Eye (tissue), 1 donor: ENCODE measurements at regions not wholly inside any gene's neighbourhood (a gene's known extent, or its start where the extent isn't known, plus 50 kb on each side); places are given as distances from the start of the nearest gene placed in this dataset.
A peak's percentile ranks its signal among the peaks of the same experiment; 100 is the strongest.

ENCODE experiments used
- DNase-seq: peaks from one replicate; pipeline ENCODE4 v3.0.0-alpha.2; 2015

DNA sequence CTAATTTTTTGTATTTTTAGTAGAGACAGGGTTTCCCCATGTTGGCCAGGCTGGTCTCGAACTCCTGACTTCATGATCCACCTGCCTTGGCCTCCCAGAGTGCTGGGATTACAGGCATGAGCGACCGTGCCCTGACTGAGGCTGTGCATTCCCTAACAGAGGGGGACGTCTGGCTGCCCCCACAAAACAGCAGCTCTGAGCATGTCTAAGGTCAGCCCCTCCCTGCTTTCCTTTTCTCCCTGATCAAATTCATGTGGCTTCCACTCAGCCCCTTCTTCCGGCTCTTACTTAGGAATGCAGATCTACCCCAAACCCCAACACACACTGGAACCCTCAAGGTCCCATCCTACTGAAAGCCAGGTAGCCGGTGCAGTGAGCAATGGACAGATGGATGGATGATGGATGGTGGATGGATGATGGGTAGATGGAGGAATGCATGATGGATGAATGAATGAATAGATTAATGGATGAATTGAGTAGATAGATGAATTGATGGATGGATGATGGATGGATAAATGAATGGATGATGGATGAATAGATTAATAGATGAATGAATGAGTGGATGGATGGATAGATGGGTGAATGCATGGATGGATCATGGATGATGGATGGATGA is 91.5 kb upstream of the BHLHE23 start:
- DNase-seq: no peak

DNA sequence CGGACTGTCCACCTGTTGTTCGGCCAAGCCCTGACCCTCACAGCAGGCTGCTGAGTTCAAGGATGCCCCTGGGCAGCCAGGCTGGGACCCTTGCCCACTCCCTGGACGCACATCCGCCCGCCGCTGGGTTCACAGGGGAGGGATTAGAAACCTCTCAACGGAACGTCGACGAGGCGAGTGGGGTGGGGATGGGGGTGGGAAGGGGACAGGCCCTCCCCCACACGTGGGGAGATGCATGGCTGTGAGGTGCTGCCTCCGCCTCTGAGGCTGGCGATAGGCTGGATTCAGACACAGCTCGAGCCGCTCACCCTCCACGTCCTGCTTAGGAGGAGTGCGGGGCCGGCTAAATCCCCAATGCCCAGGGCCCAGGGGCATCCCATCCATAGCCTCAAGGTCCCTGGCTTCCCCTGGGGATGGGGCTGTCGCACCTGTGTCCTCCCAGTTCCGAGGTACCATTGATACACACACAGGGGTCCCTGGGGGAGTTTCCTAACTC is 90.6 kb upstream of the BHLHE23 start:
- DNase-seq: no peak

DNA sequence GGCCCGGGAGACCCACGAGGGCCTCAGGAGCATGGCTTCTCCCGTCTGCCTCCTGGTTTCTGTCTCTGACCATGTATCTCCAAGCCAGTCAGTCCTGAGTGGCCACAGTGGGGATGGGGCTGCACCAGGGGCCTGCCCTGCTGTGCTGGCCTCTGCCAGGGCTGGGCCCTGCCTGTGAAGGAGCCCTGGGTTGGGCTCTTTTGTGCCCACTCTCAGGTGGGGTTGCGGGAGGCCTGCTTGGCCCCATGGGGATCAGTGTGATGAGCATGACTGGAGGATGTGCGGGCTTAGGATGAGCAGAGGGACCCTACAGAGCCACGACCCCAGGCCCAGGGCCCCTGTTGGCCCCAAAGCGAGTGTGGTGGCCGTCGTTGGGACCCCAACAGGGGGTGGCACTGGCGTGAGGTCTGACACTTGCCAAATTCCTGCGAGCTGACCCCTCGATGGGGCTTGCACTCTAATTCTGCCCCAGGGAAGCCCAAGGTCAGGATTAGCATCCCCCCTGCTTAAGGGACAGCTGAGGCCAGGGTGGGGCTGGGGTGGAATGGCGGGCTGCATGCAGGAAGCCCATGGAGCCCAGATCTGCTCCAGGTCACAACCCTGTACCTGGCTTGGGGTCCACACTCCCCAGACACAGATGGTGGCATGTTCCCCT is 90.0 kb upstream of the BHLHE23 start:
- no peak for DNase-seq

DNA sequence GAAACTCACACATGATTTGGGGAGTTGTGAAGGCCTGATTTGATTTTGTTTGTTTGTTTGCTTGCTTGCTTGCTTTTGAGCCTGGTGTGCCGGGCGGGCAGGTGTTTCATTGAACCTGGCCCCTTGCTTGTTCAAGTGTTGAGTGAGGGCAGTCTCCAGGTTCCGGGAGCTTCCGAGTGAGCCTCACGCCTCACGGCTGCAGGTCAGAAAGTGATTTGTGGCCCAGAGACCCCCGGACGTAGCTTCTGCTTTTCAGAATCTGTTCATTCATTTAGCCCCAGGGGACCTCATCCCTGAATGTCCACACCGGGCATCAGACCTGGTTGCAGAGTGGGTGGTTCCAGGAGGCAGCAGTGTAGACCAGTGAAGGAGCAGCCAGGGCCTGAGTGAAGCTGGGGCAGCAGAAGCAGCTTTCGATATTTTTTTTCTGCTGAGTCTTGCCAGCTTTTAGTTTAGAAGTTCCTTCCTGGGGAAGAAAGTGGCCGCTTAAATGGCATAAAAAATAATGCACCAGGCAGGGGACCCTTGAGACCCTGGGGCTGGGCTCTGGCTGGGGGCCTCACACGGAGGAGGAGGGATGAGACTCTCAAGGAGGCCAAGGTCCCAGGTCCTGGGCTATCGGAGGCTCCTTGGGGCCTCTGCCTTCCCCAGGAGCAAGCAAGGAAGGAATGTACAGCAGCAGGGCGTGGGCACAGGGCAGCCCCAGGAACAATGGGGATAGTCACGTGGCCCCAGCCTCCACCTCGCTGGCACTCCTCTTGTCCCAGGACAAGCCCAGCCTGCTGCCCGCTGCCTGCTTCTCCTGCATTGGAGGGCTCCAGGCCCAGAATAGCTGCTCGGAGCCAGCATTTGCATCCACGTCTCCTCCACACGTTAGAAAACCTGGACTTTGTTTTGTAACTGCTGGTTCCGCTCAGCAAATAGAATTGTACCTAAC is 89.2 kb upstream of the BHLHE23 start:
- DNase-seq: no peak

DNA sequence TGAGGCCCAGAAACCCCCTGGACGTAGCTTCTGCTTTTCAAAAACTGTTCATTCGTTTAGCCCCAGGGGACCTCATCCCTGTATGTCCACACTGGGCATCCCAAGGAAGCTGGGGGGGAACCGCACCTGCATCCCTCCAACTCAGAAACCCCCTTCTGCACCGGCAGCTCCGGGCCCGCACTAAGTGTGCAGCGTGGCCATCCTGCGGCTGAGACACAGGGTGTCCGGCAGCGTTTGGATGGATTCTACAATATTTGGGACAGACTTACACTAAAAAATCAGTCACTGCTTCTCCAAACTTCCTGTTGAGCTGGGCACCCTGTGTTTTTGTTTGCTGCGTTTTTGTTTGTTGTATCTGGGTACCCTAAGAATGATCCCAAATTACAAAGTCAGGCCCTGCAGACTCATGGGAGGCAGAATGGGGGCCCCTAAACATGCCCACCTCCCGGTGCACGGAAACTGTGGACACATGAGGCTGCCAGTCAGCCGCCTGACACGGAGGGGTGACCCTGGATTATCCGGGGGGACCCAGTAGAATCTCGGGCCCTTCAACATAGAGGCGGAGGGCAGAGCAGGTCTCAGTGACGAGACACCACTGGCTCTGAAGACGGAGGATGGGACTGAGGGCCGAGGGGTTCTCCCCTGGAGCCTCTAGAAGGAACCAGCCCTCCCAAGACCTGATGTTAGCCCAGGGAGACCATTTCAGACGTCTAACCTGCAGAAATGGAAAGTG is 88.2 kb upstream of the BHLHE23 start:
- DNase-seq: no peak

DNA sequence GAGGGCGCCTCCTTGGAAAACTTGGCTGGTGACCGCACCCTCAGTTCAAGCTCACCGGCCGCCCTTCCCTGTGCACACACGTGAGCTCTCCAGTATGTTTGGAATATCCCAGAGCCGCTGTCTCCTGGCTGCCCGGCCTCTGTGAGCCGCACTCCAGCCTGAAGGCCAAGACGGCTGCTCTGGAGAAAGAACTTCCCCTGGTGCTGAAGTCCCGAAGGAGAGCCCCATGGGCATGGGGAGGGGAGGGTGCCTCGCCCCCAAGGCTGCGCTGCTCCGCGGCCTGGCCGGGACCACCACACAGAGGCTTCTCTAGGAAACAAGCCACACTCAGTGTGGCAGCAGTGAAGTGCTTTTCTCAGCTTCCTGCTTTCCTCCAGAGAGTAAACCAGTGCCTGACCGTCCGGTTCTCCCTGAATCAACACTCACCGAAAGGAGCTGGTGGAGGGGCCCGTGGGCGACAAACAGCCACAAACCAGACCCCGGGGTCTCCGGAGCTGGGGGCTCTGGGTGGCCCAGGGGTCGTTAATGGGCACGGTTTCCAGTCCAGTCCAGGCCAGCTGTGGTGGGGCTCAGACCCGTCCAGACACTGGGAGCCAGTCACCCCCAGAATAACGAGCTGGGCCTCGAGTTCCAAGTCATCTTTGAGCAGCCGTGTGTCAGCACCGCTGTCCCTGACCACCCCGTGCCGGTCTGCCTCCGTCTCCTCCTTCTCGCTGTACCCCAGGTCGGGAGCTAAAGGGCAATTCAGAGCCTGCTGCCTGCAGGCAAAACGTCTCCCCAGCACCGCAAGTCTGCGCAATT is 87.4 kb upstream of the BHLHE23 start:
- no peak for DNase-seq

DNA sequence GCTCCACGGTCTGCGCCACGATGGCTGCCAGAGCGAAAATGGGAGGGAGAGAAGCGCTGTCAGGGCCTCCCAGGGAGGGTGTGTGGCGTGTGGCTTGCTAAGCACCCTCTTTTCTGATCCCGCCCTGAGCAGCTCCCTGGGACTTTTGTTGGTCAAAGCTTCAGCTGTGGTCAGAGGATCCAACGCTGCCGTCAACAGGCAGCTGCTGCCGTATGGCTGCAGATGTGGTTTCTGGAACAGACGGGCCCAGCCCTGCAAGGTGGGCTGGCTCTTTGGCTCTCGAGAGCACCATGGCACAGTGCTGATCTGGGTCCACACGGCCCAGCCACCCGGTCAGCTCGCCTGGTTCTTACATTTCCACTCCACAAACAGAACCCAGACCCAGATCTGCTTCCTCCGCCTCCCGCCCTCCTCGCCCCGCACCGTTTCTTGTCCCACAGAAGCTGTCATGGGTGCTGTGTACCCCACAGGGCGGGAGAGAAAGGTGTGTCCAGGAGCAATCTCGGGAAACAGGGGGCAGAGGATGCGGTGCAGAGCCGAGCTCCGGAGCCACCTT is 86.0 kb upstream of the BHLHE23 start:
- DNase-seq: no peak

DNA sequence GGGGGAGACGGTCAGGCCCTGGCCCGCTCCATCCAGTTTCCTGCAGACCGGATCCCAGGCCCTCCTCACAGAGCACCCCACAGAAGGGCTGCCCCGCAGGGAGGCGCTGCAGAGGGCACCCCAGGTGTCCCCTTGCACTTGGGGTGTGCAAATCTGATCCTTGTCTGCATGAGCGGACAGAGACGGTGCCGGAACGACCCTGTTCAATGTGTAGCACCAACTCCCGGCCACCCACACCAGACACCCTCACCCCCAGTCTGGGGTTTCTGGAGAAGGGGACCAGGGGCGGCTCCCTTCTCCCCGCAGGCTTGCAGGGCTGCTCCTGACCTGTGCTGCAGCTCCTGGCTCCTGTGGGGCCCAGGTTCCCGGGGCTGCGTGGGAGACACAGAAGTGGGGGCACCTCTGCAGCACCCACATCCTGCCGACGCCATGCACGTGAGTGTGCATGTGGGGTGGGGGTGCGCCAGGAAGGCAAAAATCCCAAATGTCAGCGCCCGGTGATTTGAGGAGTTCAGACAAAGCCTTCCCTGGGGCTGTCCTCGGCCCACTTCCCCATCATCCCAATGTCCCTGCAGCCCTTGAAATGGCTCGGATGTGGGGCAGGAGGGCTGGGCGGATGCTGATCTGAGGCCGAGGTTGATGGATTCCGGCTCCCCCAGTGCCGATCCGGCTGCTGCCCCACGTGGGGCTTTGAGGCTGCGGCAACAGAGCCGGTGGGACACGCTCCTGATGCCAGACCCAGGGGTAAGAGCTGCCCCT is 85.3 kb upstream of the BHLHE23 start:
- DNase-seq: no peak

DNA sequence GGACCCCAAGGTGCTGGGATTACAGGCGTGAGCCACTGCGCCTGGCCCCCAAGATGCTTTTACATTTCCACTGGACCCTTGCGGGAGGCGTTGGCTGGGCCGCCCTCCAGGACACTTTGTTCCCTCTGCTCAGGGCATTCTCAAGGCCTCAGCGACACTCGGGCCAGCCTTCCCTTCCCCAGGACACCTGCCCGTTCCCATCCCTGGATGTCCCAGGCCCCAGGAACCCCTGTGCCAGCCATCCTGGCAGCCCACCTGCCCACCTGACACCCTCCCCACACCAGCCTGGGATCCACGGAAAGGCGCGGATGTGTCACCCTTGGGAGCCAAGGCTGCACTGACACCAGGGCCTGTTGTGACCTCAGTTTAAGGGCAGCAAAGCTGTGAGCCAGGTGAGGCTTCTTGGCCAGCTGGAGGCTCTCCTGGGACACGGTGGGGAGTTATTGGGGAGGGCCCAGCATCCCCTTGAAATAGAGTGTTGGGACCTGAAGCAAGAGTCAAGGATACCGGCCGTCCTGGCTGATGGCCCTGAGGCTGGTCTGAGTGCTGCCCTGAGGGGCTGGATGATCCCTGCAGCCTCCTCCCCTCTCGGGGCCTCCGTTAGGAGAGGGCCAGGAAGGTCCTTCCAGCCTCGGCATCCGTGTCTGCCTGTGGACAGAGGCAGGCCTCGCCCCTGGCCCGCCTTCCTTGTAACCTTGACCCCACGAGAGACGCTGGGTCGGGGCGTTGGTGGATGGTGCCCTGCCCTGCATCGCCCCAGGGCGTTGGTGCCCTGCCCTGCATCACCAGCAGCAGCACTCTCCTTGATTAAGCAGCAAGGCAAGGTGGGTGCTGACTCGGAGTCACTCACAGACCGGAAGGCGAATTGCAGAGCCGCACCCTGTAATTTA is 84.2 kb upstream of the BHLHE23 start:
- DNase-seq: no peak

DNA sequence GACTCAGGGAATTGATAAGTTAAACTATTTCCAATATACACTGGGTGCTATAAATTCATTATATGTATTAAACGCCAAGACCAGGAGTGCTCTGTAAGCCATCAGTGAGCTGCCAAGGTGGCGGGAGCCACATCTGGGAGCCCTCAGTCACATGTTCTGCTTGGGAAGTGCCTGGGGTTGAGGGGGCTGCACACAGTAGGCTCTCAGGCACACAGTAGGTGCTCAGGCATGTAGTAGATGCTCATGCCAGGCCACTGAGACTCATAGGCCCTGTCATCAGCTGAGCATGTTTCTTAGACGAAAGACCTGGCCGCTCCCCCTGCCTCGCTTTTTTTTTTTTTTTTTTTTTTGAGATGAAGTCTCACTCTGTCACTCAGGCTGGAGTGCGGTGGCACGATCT is 83.3 kb upstream of the BHLHE23 start:
- DNase-seq: no peak

DNA sequence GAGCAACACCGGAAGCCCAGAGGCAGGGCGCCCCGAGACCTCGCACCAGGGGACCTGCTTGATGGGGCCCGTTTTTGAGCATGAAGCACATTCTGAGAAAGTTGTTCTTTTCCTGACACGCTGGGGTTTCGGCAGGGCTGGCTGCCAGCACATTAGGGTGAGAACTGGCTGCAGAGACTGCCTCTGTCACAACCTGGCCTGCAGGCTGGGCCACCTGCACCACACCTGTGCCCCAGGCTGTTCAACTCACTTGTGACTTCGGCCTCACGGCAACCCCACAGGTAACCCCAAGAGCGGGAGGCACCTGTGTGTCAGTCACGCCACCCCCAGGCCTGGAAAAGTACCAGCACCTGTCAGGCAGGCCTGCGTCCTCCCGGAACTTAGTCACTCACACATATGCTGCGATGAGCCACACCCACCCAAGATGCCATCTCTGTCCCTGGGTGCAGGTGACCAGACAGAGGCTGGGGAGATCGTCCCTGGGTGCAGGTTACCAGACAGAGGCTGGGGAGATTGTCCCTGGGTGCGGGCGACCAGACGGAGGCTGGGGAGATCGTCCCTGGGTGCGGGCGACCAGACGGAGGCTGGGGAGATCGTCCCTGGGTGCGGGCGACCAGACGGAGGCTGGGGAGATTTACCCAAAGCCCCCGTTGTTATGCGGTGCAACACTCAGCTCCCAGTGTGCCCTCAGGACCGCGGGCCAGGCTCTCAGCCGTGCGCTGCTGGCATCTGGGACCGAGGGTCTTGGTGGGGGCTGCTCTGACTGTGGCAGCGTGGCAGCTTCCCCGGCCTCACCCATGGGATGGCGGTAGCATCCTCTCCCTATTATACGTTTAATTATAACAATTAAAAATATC is 82.5 kb upstream of the BHLHE23 start:
- DNase-seq: no peak

DNA sequence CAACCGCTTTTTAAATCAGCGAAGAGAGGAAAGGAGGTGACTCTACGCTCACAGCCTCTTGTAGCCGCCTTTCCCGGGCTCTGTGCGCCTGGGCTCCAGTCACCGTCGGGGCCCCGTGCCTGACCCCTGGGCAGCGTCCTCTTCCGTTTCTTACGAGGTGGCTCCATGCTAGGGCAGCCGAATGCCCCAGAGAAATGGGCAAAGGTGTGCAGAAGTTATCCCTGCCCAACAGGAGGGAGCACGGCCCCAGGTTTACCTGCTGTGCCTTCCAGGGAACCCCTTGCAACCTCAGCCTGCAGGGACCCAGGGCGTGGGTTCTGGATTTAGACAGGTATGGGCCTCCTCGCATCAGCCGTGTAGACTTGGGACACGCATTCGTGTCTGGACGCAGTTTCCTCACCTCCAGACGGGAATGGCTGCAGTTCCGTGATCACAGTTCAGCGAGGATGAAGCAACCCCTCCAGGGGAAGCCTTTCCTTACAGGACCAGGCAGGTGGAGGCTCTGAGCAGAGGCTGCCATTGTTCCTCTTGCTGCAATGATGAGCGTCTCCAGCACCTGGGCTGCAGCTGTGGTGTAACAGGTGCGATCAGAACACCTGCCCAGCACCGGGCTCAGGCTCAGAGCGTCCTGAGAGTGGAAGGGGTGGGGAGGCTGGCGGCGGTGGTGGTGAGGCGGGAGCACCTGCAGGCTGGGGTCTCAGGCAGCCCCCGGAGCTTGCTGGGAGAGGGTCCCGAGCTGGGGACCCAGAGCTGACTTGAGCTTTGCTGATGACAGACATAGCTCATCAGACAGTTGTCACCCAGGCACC is 81.3 kb upstream of the BHLHE23 start:
- DNase-seq: no peak

DNA sequence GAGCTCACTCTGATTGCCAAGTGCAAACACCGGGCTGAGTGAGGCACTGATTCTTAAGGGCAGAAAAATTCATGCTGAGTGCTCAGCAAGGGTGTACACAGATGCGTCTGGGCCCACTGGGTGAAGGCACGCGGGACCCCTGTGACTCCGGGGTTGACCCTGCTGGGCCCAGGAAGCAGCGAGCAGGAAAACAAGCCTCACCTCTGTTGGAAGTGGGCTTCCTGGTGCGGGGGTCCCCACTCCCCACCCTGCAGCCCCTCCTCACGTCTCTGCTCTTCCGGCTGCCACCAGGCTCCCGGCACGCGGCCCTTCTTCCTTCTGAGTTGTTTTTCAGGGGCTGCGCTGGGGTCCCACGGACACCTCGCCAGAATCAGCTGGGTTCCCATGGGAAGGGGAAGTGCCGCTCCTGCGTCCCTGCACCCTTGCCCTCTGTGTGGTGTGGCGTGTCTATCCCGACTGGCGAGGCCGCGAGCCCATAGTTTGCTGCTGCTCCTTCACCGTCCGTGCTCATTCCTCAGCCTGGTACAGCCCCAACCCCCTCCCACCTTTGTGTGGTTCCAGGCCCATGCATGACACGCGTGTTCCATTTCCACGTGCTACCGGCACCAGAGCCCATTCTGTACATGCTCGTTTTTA is 80.6 kb upstream of the BHLHE23 start:
- DNase-seq: peak; percentile 15

DNA sequence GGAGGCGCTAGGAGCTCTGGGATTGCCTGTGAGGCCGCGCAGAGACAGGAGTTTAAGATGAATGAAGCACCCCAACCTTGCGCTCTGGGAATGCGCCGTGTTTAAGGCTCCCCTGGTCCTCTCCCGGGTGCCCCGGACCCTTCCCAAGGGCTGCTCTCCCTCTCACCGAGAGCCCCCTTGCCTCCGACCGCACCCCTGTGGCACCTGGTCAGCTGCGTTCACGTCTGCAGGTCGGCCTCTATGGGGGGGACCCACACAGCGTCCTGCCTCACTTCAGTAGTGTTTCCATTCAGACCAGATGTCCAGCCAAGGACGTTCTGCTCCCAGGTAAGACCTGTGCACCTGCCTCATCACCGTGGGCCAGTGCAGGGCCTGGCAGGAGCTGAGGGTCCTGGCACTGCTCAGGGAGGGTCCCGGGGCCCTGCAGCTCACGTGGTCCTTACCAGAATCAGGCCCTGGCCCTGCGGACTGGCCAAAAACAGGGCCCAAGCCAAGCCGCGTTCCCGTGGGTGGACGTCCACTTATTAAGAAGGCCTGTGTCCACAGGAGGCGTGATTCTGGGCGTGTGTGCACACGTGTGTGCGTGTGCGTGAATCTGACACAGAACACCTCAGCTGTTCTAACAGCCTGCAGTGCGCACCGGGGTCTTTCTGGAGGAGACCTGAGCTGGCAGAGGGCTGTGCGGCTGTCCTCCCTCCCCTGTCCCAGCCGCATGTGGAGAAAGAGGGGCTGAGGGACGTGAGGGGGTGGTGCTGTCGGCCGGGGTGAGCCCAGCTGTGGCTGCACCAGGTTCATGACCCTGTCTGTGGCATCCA is 79.9 kb upstream of the BHLHE23 start:
- DNase-seq: no peak

DNA sequence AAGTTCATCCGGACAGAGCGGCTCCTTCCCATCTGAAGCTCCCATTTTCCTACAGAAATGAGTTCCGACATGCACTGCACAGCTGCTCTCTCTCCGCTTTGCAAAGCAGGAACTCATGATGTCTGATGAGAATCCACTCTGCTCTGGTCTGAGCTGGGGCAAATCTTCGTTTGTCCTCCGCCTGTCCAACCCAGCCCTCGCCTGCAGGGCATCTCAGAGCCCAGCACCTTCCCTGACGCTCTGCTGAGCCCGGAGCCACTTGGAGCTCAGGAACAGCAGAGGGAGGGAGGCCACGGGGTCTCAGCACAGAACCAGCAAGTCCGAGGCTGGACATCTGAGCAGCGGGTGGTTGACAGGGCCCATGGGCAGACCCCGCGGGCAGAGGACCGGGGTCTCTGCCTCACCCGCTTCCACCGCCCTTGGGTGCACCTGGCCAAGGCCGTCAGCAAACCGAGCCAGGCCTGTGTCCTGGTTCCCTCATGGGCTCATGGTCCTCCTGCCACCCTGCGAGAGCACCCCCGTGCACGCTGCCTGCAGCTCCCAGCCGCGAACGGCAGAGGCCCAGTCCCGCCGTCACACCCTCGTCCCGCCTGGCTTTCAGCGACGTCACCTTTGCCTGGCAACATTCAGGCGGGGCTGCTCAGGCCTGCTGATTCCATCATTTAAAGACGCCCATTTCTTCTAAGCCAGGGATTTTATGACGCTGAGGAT is 78.5 kb upstream of the BHLHE23 start:
- peak; percentile 17 for DNase-seq

DNA sequence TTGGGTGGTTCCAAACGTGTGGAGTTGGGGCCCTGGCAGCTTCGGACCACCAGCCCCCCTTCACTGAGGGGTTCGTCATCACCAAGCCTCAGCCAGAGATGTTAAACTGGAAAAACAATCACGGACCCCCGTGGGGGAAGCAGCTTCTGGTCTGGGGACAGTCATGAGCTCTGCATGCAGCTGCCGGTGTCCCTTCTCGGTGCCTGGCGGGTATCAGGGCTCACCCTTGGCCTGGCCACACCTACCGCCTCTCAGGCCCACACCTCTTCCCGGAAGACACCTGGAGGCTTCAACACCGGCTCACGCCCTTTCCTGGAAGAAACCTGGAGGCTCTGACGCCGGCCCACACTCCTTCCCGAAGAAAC is 77.8 kb upstream of the BHLHE23 start:
- DNase-seq: no peak
